ENCODE measurements at regions not wholly inside any gene's neighbourhood (a gene's known extent, or its start where the extent isn't known, plus 50 kb on each side); places are given as distances from the start of the nearest gene placed in this dataset.

DNA sequence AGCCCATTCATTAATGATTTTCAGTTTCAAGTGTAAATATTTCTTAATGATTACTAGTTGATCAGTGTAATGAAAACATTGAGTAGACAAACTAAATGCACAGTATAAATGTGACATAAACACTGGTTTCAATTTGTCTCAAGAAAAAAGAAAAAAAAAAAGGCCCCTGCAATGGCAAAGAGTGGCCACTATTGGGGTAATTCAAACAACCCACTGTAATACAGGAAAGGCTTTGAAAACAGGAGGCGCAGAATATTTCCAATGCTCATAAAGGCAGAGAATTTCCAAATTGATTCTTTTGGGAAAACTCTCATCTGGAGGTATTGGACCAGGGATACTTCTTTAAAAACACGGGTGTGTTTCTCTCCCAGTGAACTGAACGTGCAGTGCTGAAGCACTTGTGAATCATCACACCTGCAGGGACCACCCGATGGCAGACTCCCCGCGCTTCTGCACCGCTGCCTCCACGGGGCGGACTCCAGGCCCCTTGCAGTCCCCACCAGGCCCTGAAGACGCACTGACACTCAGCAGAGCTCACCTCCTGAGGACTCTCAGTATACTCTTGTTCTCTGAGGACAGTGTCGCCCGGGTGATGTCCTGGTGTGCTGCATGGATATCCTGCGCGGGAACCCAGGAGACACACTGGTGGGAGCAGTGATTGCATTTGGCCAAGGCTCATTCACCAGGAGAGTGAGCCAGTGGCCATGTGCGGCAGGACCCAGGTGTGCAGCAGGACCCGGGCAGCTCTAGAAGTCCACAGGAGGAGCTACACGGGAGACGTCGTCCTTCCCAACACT, 227.6 kb upstream of the IRX4 start:
- TF ChIP-seq POLR2A (IDR thresholded peaks at IDR 0.05) (no peak), EP300 (IDR thresholded peaks at IDR 0.05) (no peak)
- TF ChIP-seq, protein P1, sequence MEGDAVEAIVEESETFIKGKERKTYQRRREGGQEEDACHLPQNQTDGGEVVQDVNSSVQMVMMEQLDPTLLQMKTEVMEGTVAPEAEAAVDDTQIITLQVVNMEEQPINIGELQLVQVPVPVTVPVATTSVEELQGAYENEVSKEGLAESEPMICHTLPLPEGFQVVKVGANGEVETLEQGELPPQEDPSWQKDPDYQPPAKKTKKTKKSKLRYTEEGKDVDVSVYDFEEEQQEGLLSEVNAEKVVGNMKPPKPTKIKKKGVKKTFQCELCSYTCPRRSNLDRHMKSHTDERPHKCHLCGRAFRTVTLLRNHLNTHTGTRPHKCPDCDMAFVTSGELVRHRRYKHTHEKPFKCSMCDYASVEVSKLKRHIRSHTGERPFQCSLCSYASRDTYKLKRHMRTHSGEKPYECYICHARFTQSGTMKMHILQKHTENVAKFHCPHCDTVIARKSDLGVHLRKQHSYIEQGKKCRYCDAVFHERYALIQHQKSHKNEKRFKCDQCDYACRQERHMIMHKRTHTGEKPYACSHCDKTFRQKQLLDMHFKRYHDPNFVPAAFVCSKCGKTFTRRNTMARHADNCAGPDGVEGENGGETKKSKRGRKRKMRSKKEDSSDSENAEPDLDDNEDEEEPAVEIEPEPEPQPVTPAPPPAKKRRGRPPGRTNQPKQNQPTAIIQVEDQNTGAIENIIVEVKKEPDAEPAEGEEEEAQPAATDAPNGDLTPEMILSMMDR (IDR thresholded peaks at IDR 0.05): no peak
- 80 to 85% (median 84%) methylated on average over 19 of the region's 19 CpGs for WGBS, 3 donors
- Histone ChIP-seq H3K36me3 (no peaks in the 10 kb centered on the region), H3K4me1 (ENCODE audit: insufficient read depth) (no peaks in the 10 kb centered on the region), H3K9me3 (no peaks in the 10 kb centered on the region), H3K4me3 (no peak overlapping the region), H3K27me3 (no peaks in the 10 kb centered on the region), H3K27ac (no peak overlapping the region)
- intact Hi-C loops (cut with DNase I): no loop called here
- DNase-seq: no peak

DNA sequence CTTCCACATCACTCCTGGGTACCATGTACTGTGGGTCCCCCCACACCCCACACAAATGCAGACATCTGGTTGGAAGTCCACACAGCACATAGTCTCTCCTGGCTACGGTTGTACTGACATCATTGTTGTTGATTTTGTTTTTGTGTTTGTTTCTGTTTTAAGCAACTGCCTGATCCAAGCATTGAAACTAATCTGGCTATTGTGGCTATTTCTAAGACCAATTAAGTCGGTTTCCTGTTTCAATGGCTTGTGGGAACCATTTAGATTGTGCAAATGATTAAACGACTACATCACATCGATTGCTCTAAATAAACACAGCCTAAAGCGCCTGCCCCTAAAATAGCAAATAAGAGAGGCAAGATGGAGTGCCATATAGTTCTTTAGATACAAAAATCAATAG, 226.8 kb upstream of the IRX4 start:
- Histone ChIP-seq H3K4me3 (no peak overlapping the region), H3K9me3 (no peaks in the 10 kb centered on the region), H3K27ac (no peak overlapping the region), H3K36me3 (no peaks in the 10 kb centered on the region), H3K4me1 (ENCODE audit: insufficient read depth) (no peaks in the 10 kb centered on the region), H3K27me3 (no peaks in the 10 kb centered on the region)
- intact Hi-C loops (cut with DNase I): no loop called here
- TF ChIP-seq EP300 (IDR thresholded peaks at IDR 0.05) (no peak), POLR2A (IDR thresholded peaks at IDR 0.05) (no peak)
- TF ChIP-seq, protein P1 (IDR thresholded peaks at IDR 0.05): no peak
- 73 to 83% (median 73%) methylated on average over 5 of the region's 5 CpGs for WGBS, 3 donors
- no peak for DNase-seq

DNA sequence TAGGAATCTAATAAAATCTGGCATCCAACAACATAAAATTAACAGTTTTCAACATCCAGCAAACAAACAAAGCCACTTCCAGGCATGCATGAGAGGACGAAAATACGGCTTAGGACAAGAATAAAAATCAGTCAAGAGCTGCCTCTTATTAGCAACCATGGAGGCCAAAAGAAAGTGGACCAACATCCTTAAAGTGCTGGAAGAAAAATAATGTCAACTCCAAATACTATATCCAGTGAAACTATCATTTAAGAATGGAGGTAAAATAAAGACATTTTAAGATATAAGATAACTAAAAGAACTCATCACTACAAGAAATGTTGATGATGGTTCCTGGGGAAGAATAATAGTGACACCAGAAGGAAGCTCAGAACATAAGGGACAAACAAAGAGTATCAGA, 224.0 kb upstream of the IRX4 start:
- H3K9me3 ChIP-seq: no peaks in the 10 kb centered on the region
- DNase-seq: no peak
- no peak overlapping the region for H3K27ac ChIP-seq
- H3K4me1 ChIP-seq (ENCODE audit: insufficient read depth): no peaks in the 10 kb centered on the region
- WGBS, 3 donors: 81 to 88% (median 83%) methylated on average over 2 of the region's 2 CpGs
- intact Hi-C loops (cut with DNase I): no loop called here
- TF ChIP-seq EP300 (IDR thresholded peaks at IDR 0.05): no peak
- TF ChIP-seq, protein P1 (IDR thresholded peaks at IDR 0.05): no peak
- TF ChIP-seq POLR2A (IDR thresholded peaks at IDR 0.05): no peak
- no peak overlapping the region for H3K4me3 ChIP-seq
- no peaks in the 10 kb centered on the region for H3K36me3 ChIP-seq
- H3K27me3 ChIP-seq: no peaks in the 10 kb centered on the region

DNA sequence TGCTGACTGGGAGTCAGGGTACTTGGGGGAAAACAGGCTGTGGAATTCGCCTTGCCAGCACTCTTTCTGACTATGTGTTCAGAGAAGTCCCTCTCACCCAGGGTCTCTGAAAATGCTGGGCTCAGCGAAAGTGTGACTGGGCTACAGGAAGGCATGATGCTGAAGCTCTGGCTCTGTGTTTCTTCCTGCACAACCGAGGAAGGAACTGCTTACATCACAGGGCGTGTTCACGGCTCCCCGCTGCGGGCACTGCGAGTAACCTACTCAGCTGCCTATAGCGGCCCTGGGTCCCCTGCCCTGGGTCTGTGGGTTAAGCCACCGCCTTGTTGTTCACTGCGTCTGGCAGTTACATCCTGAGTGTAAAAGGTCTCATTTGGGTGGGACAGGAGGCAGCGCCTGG, 222.4 kb upstream of the IRX4 start:
- TF ChIP-seq POLR2A (IDR thresholded peaks at IDR 0.05) (no peak), EP300 (IDR thresholded peaks at IDR 0.05) (no peak)
- TF ChIP-seq, protein P1 (IDR thresholded peaks at IDR 0.05): no peak
- WGBS, 3 donors: 84 to 86% (median 85%) methylated on average over 12 of the region's 12 CpGs
- H3K36me3 ChIP-seq: no peaks in the 10 kb centered on the region
- H3K4me1 ChIP-seq (ENCODE audit: insufficient read depth): no peaks in the 10 kb centered on the region
- no peak overlapping the region for H3K27ac ChIP-seq
- H3K27me3 ChIP-seq: no peaks in the 10 kb centered on the region
- no peak for DNase-seq
- intact Hi-C loops (cut with DNase I): no loop called here
- H3K4me3 ChIP-seq: no peak overlapping the region
- H3K9me3 ChIP-seq: no peaks in the 10 kb centered on the region

Data from ovary (tissue), 7 donors.